ENCODE measurements at regions not wholly inside any gene's neighbourhood (a gene's known extent, or its start where the extent isn't known, plus 50 kb on each side); places are given as distances from the start of the nearest gene placed in this dataset.

- TF ChIP-seq POLR2AphosphoS5 (IDR thresholded peaks at IDR 0.05) (no peak), POLR2A (IDR thresholded peaks at IDR 0.05) (no peak)
Observed at GRCh38 chr14:76615331-76615730, 145.9 kb upstream of the VASH1 start.

Data from suprapubic skin (tissue), 4 donors.